GM12864 (cell line): ENCODE measurements at regions not wholly inside any gene's neighbourhood (a gene's known extent, or its start where the extent isn't known, plus 50 kb on each side); places are given as distances from the start of the nearest gene placed in this dataset.

Source experiments
- DNase-seq: peaks from one replicate; pipeline ENCODE4 v3.0.0-alpha.2; 2011; ENCODE audit warnings: low read depth
- H3K4me3 ChIP-seq: 2 replicates; pipeline ENCODE4 v1.5.1; 2011; ENCODE audit warnings: mild to moderate bottlenecking, low read depth, low read length, control low read depth
- TF ChIP-seq, protein P1 (sequence below): IDR thresholded peaks from 2 replicates; pipeline ENCODE4 v1.5.1; 2011; ENCODE audit warnings: low read depth, mild to moderate bottlenecking, moderate library complexity, low read length, control low read depth, inconsistent platforms; ENCODE audit errors: missing control alignments

DNA sequence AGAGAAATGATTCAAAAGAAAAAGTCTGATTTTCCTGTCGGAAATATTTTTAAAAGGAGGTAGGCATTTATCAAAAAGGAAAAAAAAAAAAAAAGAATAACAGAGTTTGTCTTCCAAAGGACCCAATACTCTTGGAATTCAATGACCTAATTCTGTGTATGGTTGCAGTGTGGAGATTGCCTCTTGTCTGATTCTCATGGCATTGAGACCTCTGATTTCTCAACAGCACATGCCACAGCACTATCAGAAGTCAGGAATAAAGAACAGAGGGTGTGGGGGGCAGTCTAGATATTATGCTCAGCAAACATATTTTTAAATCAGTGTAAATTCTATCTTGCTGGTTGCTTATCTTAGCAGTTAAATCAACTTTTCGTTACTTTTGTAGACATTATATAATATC, 81.3 kb upstream of the SOX9 start:
- TF ChIP-seq, protein P1, sequence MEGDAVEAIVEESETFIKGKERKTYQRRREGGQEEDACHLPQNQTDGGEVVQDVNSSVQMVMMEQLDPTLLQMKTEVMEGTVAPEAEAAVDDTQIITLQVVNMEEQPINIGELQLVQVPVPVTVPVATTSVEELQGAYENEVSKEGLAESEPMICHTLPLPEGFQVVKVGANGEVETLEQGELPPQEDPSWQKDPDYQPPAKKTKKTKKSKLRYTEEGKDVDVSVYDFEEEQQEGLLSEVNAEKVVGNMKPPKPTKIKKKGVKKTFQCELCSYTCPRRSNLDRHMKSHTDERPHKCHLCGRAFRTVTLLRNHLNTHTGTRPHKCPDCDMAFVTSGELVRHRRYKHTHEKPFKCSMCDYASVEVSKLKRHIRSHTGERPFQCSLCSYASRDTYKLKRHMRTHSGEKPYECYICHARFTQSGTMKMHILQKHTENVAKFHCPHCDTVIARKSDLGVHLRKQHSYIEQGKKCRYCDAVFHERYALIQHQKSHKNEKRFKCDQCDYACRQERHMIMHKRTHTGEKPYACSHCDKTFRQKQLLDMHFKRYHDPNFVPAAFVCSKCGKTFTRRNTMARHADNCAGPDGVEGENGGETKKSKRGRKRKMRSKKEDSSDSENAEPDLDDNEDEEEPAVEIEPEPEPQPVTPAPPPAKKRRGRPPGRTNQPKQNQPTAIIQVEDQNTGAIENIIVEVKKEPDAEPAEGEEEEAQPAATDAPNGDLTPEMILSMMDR, result no peak
- no peak for DNase-seq
- no peak overlapping the region for H3K4me3 ChIP-seq

DNA sequence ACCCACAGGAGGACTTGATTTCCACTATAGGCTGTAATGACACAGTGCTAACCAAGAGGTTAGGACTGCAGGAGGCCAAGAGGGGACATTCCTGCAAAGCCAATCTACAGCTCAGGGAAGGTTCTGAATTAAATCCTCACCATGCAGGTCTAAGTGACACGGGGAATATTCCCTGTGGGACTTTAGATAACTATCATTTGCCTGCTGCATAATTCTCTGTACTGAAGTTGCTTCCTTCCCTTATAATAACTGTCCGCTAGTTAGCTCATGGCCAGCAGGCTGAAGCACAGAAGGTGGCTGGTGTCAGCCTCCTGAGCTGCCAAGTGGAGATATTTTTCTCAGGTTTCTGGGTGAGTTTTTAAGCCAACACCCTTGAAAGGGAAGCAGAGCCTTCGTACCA, 74.6 kb upstream of the SOX9 start:
- H3K4me3 ChIP-seq, result no peak overlapping the region
- DNase-seq, result no peak
- TF ChIP-seq, protein P1, result no peak

DNA sequence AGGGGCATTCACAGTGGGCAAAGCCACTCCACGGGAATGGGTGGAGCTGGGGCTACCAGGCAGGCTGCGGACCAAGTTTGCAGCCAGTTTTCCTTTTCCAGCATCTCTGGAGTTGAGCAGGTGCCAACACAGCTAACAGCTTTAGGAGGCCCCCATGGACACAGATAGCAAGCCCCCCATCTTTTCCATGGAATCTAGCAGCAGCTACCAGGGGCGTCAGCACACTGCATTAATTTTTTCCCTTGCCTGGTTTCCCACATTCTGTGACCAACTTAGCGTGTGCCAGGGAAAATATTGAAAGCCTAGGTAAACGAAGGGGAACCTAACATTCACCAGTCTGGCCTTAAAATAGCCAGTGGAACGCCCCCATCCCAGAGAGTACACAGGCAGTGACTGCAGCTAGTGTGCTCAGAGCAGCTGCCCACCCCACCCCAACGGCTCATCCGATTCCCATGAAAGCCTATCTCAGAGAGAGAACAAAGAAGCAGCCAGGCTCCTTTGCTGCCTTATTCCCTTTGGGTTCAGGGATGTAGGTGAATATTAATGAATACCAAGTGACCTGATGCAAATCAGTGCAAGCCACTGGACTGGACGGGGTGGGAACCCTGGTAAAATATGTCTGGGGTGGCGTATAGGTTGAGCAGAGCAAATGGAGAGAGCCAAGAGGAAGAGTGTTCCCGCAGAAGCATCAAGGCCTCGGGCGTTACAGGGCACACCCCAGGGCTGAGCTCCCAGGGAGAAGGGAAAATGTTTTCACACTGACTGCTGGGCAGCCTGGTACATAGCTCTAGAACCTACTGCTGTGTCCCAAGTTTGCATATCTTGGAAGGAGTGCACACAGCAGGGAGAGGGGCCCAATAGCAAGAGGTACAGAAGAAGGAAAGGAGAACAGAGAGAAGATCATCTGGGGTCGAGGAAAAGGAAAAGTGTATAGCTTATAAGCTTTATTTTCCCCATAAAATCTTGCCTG, 73.9 kb upstream of the SOX9 start:
- no peak overlapping the region for H3K4me3 ChIP-seq
- DNase-seq, result no peak
- TF ChIP-seq, protein P1, result no peak

DNA sequence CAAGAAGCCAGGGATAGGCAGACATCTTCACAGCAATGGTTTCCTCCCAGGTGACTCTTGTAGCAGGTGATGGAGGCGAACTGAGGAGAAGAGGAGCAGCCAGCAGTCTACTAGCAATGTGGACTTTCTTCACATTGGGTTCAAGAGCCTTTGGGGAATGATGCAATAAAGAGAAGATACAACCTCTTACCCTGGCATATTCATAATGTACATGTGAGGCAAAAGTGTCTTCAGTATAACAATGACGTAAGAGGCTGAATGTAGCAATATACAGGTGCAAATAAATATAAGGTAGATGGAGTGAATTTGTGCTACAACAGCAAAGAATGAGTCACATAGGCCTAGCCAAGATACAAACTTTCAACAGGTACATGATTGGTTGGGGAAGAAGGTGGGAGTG, 70.9 kb upstream of the SOX9 start:
- no peak overlapping the region for H3K4me3 ChIP-seq
- no peak for DNase-seq
- TF ChIP-seq, protein P1, result no peak

DNA sequence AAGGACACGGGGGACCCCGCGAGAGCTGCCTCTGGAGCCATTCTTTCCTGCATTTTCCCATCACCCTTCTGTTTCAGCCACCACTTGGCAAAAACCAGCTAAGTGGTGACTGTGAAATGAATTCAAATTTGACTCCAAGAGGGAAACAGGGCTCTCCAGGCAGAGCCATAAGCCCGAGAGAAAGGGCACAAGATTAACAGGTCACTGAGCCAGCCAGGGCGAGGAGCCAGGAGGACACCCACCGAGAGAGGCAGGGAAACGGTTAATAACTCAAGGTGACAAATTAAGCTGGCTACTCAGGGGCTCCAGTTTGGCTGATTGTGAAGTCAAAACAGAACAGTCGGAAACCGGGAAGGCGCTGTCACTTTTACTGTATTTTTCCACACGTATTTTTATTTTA, 67.8 kb upstream of the SOX9 start:
- no peak overlapping the region for H3K4me3 ChIP-seq
- DNase-seq, result no peak
- TF ChIP-seq, protein P1, result no peak

DNA sequence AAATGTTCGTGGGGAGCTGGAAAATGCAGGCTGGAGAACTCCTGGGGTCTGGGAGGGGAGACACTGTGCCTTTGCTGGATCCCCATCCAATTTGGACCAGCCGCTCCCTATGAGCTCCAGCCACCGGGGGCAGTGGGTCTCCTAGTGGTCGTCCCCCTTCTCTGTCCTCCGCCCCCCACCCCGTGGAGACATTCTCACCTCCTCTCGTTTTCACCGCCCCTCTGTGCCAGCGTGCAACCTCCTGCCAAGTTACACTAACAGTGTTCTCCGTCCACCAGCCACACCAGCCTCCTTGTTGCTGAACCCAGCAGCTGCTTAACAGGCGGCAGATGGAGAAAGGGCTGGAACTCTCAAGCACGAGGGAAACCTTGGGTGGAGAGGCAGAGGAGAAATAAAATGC, 67.4 kb upstream of the SOX9 start:
- H3K4me3 ChIP-seq, result no peak overlapping the region
- no peak for DNase-seq
- TF ChIP-seq, protein P1, result no peak

DNA sequence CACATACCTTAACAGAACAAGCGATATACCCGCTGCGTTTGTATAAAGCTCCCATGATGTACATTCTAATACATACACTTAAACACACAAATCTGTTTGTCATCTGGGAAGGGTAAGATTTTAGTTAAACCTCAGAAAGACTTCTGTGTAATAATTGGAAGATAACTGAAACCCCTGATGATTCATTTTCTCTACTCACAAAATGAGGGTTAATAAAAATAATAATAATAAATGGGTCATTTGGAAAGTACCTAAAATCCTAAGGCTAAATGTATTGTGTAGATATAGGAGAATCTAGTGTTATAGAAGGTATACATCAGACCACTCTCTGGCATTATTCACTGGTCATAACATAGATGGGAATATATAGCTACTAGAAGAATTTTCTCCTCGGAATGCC, 64.7 kb upstream of the SOX9 start:
- TF ChIP-seq, protein P1, result no peak
- DNase-seq, result no peak
- no peak overlapping the region for H3K4me3 ChIP-seq
